Erythroblast (primary cell): ENCODE measurements at regions not wholly inside any gene's neighbourhood (a gene's known extent, or its start where the extent isn't known, plus 50 kb on each side); places are given as distances from the start of the nearest gene placed in this dataset.

Experiments used
- GATA1 ChIP-seq: IDR thresholded peaks from 2 replicates; pipeline ENCODE4 v1.6.1; 2011; ENCODE audit warnings: low read depth, mild to moderate bottlenecking, control low read depth, low read length, moderate library complexity
- POLR2A ChIP-seq: IDR thresholded peaks from 2 replicates; pipeline ENCODE4 v1.6.1; 2011; ENCODE audit warnings: mild to moderate bottlenecking, low read length

GRCh38 chr2:17328161-17328560, 190.1 kb downstream of the RAD51AP2 start:
- TF ChIP-seq POLR2A (no peak), GATA1 (no peak)
